ACC112 (cell line): ENCODE measurements at regions not wholly inside any gene's neighbourhood (a gene's known extent, or its start where the extent isn't known, plus 50 kb on each side); places are given as distances from the start of the nearest gene placed in this dataset.
A peak's percentile ranks its signal among the peaks of the same experiment; 100 is the strongest.
"Not testable (repeated sequence)": the region's sequence is repeated elsewhere in the genome, so short reads cannot be mapped to it uniquely, and the experiment has no call there.

Source experiments
- H2AFZ ChIP-seq: fragments of 200-600 bp; sonication (generic); one replicate; pipeline ENCODE4 v1.6.0; 2017; ENCODE audit warnings: antibody characterized with exemption, low read length; ENCODE audit not compliant: unreplicated experiment
- H3K27ac ChIP-seq: fragments of 200-600 bp; sonication (generic); 2 replicates; pipeline ENCODE4 v1.5.1; 2014; ENCODE audit warnings: low read depth, mild to moderate bottlenecking, antibody characterized with exemption, low read length, moderate library complexity
- H3K27me3 ChIP-seq: fragments of 200-600 bp; sonication (generic); 2 replicates; pipeline ENCODE4 v1.6.1; 2014; ENCODE audit warnings: mild to moderate bottlenecking, antibody characterized with exemption, low read length, moderate library complexity, mixed read lengths; ENCODE audit not compliant: insufficient read depth
- H3K36me3 ChIP-seq: fragments of 200-600 bp; sonication (generic); 2 replicates; pipeline ENCODE4 v1.6.1; 2016; ENCODE audit warnings: mild to moderate bottlenecking, antibody characterized with exemption, low read length, moderate library complexity, mixed read lengths; ENCODE audit not compliant: insufficient read depth
- H3K4me1 ChIP-seq: fragments of 200-600 bp; sonication (generic); one replicate; pipeline ENCODE4 v1.6.1; 2016; ENCODE audit warnings: low read length, mixed read lengths; ENCODE audit not compliant: insufficient read depth, unreplicated experiment, control insufficient read depth
- H3K4me3 ChIP-seq: fragments of 200-600 bp; sonication (generic); 2 replicates; pipeline ENCODE4 v1.5.1; 2014; ENCODE audit warnings: mild to moderate bottlenecking, low read depth, low read length
- H3K79me2 ChIP-seq: fragments of 200-600 bp; sonication (generic); one replicate; pipeline ENCODE4 v1.6.0; 2016; ENCODE audit warnings: low read length; ENCODE audit not compliant: control insufficient read depth, unreplicated experiment, insufficient read depth

GRCh38 chr16:29190553-29191431 is 205.9 kb downstream of the LAT start:
- not testable (repeated sequence) for H3K4me1 ChIP-seq, H3K36me3 ChIP-seq, H3K27ac ChIP-seq, H3K79me2 ChIP-seq, H2AFZ ChIP-seq, H3K27me3 ChIP-seq, H3K4me3 ChIP-seq

- H3K27ac ChIP-seq, H3K36me3 ChIP-seq, H3K4me1 ChIP-seq, H3K79me2 ChIP-seq, H2AFZ ChIP-seq, H3K27me3 ChIP-seq, H3K4me3 ChIP-seq: not testable (repeated sequence)
These were observed 204.0 kb downstream of the LAT start for GRCh38 chr16:29188806-29189205.

GRCh38 chr16:29186306-29187220 is 201.7 kb downstream of the LAT start:
- not testable (repeated sequence) for H3K79me2 ChIP-seq, H3K4me3 ChIP-seq, H3K27me3 ChIP-seq, H3K27ac ChIP-seq, H2AFZ ChIP-seq, H3K36me3 ChIP-seq, H3K4me1 ChIP-seq

GRCh38 chr16:29185872-29186271 is 201.0 kb downstream of the LAT start:
- H2AFZ ChIP-seq, H3K36me3 ChIP-seq, H3K79me2 ChIP-seq, H3K27me3 ChIP-seq, H3K4me3 ChIP-seq, H3K4me1 ChIP-seq, H3K27ac ChIP-seq: not testable (repeated sequence)

GRCh38 chr16:29184738-29185438 is 200.0 kb downstream of the LAT start:
- not testable (repeated sequence) for H3K79me2 ChIP-seq, H3K27me3 ChIP-seq, H3K36me3 ChIP-seq, H3K4me3 ChIP-seq, H3K4me1 ChIP-seq
- Histone ChIP-seq H3K27ac (peak overlapping the region; percentile 50; the same call in 1 of the 2 replicates), H2AFZ (peak overlapping the region; percentile 2)

GRCh38 chr16:29182940-29183868 is 198.4 kb downstream of the LAT start:
- not testable (repeated sequence) for H3K79me2 ChIP-seq, H3K36me3 ChIP-seq, H3K27me3 ChIP-seq, H3K27ac ChIP-seq, H3K4me1 ChIP-seq, H2AFZ ChIP-seq, H3K4me3 ChIP-seq

GRCh38 chr16:29182501-29182900 is 197.6 kb downstream of the LAT start:
- peaks cover 8% of the 10 kb centered on the region for H3K4me1 ChIP-seq
- no peaks in the 10 kb centered on the region for H3K36me3 ChIP-seq
- no peak overlapping the region for H3K4me3 ChIP-seq
- no peak overlapping the region for H2AFZ ChIP-seq
- no peak overlapping the region for H3K27ac ChIP-seq
- no peaks in the 10 kb centered on the region for H3K27me3 ChIP-seq
- H3K79me2 ChIP-seq: no peaks in the 10 kb centered on the region

GRCh38 chr16:29181921-29182411 is 197.1 kb downstream of the LAT start:
- H2AFZ ChIP-seq, H3K4me3 ChIP-seq, H3K79me2 ChIP-seq, H3K27me3 ChIP-seq, H3K36me3 ChIP-seq, H3K27ac ChIP-seq, H3K4me1 ChIP-seq: not testable (repeated sequence)

GRCh38 chr16:29181254-29181780 is 196.5 kb downstream of the LAT start:
- not testable (repeated sequence) for H3K36me3 ChIP-seq, H3K27me3 ChIP-seq, H3K79me2 ChIP-seq, H3K4me3 ChIP-seq, H3K4me1 ChIP-seq, H3K27ac ChIP-seq, H2AFZ ChIP-seq
